RWPE2 (cell line): ENCODE measurements at regions not wholly inside any gene's neighbourhood (a gene's known extent, or its start where the extent isn't known, plus 50 kb on each side); places are given as distances from the start of the nearest gene placed in this dataset.
A peak's percentile ranks its signal among the peaks of the same experiment; 100 is the strongest.
"Not testable (repeated sequence)": the region's sequence is repeated elsewhere in the genome, so short reads cannot be mapped to it uniquely, and the experiment has no call there.

ENCODE experiments used
- ATAC-seq: fragments of 200-7000 bp; cut with Tn5 transposase; 3 replicates; pipeline ENCODE4 v1.9.1; 2021; ENCODE audit warnings: low read depth
- DNase-seq: peaks from one replicate; pipeline ENCODE4 v3.0.0-alpha.2; 2020; ENCODE audit warnings: low spot score
- H3K27ac ChIP-seq: fragments of 450-650 bp; 2 replicates; pipeline ENCODE4 v1.5.1; 2017; ENCODE audit warnings: mild to moderate bottlenecking; ENCODE audit not compliant: poor library complexity, severe bottlenecking
- H3K27me3 ChIP-seq: fragments of 250-450 bp; sonication (Bioruptor Pico); 2 replicates; pipeline ENCODE4 v1.5.1; 2021; ENCODE audit warnings: mild to moderate bottlenecking, moderate library complexity; ENCODE audit not compliant: insufficient read depth, poor library complexity, severe bottlenecking
- H3K36me3 ChIP-seq: fragments of 250-450 bp; sonication (Bioruptor Pico); 2 replicates; pipeline ENCODE4 v1.5.1; 2020; ENCODE audit warnings: low read depth, mild to moderate bottlenecking, moderate library complexity
- H3K4me1 ChIP-seq: fragments of 250-450 bp; sonication (Bioruptor Pico); 2 replicates; pipeline ENCODE4 v1.5.1; 2021; ENCODE audit warnings: mild to moderate bottlenecking, moderate library complexity; ENCODE audit not compliant: insufficient read depth, poor library complexity, severe bottlenecking
- H3K4me3 ChIP-seq: fragments of 250-450 bp; sonication (Bioruptor Pico); 2 replicates; pipeline ENCODE4 v1.5.1; 2021; ENCODE audit warnings: mild to moderate bottlenecking, moderate library complexity; ENCODE audit not compliant: severe bottlenecking
- H3K9me3 ChIP-seq: fragments of 250-450 bp; sonication (Bioruptor Pico); 2 replicates; pipeline ENCODE4 v1.5.1; 2021; ENCODE audit warnings: mild to moderate bottlenecking, moderate library complexity; ENCODE audit not compliant: severe bottlenecking
- TF ChIP-seq, protein P1 (sequence below): fragments of 450-650 bp; IDR thresholded peaks from one replicate; pipeline ENCODE4 v1.5.1; 2017; ENCODE audit warnings: mild to moderate bottlenecking, moderate library complexity; ENCODE audit not compliant: poor library complexity, severe bottlenecking

DNA sequence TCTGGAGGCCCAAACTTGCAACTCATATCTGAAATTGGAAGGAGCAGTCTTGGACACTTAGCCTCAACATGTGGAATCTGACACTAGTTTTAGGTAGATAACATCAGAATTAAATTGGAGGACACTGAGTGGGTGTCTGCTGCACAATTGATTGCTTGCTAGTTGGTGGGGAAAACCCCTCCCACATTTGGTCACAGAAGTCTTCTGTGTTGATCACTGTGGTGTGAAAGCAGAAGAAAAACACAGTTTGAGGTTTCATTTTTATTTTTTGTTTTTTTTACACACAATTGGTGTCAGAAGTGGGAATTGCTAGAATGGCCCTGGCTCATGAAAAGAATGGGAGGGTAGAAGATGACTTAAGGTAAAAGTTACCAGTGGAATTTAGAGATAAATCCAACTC lies 78.0 kb upstream of the CD163 start:
- Histone ChIP-seq H3K27ac (no peak overlapping the region), H3K36me3 (no peaks in the 10 kb centered on the region), H3K4me3 (no peak overlapping the region), H3K9me3 (no peaks in the 10 kb centered on the region), H3K4me1 (no peaks in the 10 kb centered on the region), H3K27me3 (no peaks in the 10 kb centered on the region)
- ATAC-seq (no peak), DNase-seq (no peak)
- TF ChIP-seq, protein P1, sequence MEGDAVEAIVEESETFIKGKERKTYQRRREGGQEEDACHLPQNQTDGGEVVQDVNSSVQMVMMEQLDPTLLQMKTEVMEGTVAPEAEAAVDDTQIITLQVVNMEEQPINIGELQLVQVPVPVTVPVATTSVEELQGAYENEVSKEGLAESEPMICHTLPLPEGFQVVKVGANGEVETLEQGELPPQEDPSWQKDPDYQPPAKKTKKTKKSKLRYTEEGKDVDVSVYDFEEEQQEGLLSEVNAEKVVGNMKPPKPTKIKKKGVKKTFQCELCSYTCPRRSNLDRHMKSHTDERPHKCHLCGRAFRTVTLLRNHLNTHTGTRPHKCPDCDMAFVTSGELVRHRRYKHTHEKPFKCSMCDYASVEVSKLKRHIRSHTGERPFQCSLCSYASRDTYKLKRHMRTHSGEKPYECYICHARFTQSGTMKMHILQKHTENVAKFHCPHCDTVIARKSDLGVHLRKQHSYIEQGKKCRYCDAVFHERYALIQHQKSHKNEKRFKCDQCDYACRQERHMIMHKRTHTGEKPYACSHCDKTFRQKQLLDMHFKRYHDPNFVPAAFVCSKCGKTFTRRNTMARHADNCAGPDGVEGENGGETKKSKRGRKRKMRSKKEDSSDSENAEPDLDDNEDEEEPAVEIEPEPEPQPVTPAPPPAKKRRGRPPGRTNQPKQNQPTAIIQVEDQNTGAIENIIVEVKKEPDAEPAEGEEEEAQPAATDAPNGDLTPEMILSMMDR: no peak

DNA sequence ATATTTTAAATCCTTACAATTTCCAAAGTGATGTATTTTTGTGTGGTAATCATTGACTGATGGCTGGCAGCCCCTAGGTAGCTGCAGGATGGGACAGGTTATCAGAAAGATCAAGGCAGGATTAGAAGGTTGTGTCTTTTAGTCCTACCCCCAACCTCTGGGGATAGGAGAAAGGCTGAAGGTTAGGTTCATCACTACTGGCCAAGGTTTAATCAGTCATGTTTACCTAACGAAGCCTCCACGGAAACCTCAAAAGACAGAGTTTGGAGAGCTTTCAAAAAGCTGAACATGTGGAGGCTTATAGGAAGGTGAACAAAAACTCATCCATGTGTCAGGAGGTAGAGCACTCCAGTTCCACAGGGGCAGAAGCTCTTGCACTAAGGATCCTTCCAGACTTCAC lies 77.5 kb upstream of the CD163 start:
- H3K4me3 ChIP-seq: no peak overlapping the region
- TF ChIP-seq, protein P1: no peak
- no peak for ATAC-seq
- H3K4me1 ChIP-seq: no peaks in the 10 kb centered on the region
- H3K36me3 ChIP-seq: no peaks in the 10 kb centered on the region
- DNase-seq: no peak
- no peak overlapping the region for H3K27ac ChIP-seq
- no peaks in the 10 kb centered on the region for H3K27me3 ChIP-seq
- no peaks in the 10 kb centered on the region for H3K9me3 ChIP-seq

DNA sequence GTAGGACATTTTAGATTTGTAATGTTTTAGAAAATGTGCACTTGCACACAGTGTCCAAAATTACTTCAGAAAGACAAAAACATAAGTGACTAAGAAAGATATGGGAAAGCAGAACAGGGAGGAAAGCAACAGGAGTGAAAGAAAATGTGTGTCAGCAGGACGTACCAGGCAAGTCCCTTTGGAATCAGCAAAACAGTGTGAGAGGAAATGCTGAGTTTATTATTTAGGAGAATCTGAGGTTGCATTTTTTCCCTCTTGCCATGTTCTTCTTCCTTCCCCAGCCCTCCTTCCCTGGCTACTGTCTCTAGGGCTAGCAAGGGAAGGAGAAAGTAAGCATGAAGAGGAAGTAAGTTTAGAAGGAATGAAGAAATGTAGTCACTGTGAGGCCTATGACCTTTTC lies 67.7 kb upstream of the CD163 start:
- no peaks in the 10 kb centered on the region for H3K4me1 ChIP-seq
- no peak overlapping the region for H3K27ac ChIP-seq

DNA sequence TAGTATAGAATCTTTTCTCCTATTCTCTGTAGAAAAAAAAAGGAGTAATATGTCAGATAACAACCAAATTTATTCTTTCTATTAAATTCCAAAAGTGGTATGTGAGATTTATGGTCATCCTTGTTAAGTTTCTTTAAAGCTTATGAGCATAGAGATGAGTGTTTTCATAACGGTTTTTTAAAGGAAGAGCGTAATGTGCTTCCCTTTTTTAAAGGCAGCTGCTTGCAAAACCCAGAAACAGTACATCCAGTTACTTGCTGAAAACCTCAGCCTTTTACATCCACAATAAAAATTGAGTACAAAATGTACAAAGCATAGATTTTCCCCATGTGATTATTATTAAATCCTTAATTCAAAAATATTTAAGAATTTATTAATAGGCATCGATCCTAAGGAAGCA lies 53.6 kb upstream of the CD163 start:
- H3K4me1 ChIP-seq: no peaks in the 10 kb centered on the region

More for the DNA sequence above, 67.7 kb upstream of the CD163 start:
- Histone ChIP-seq H3K4me3 (no peak overlapping the region), H3K36me3 (no peaks in the 10 kb centered on the region), H3K9me3 (no peaks in the 10 kb centered on the region), H3K27me3 (no peaks in the 10 kb centered on the region)
- TF ChIP-seq, protein P1: no peak
- ATAC-seq: no peak
- DNase-seq: no peak

DNA sequence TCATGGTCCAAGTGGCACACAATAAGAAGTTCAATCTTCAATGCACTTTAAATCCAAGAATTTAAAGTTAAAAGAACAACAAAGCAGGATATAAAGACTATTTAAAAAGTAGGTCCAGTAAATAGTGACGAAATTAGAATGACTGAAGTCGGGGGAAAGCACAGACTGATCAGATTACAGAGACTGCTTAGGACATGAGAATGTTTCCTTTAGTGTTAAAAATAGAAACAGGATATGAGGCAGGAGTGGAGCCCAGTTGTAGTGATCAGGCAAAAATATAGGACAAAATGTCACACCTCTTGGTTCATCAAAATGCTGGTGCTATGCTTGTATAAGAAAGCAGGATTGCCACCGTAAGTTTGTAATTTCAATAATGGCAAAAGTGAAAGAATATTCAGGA lies 52.2 kb upstream of the CD163 start:
- no peak overlapping the region for H3K4me3 ChIP-seq
- no peaks in the 10 kb centered on the region for H3K36me3 ChIP-seq
- no peak overlapping the region for H3K27ac ChIP-seq
- DNase-seq (no peak), ATAC-seq (peak; percentile 58; the same call in 2 of the 3 replicates)
- TF ChIP-seq, protein P1: no peak
- H3K9me3 ChIP-seq: no peaks in the 10 kb centered on the region
- no peaks in the 10 kb centered on the region for H3K27me3 ChIP-seq
- H3K4me1 ChIP-seq: no peaks in the 10 kb centered on the region

More for the DNA sequence above, 53.6 kb upstream of the CD163 start:
- H3K9me3 ChIP-seq: no peaks in the 10 kb centered on the region
- DNase-seq (no peak), ATAC-seq (no peak)
- H3K4me3 ChIP-seq: no peak overlapping the region
- TF ChIP-seq, protein P1: no peak
- no peak overlapping the region for H3K27ac ChIP-seq
- H3K27me3 ChIP-seq: no peaks in the 10 kb centered on the region
- H3K36me3 ChIP-seq: no peaks in the 10 kb centered on the region

DNA sequence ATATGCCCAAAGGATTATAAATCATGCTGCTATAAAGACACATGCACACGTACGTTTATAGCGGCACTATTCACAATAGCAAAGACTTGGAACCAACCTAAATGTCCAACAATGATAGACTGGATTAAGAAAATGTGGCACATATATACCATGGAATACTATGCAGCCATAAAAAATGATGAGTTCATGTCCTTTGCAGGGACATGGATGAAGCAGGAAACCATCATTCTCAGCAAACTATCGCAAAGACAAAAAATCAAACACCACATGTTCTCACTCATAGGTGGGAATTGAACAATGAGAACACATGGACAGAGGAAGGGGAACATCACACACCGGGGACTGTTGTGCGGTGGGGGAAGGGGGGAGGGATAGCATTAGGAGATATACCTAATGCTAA lies 51.3 kb upstream of the CD163 start:
- not testable (repeated sequence) for H3K27ac ChIP-seq, H3K4me1 ChIP-seq, H3K9me3 ChIP-seq, H3K36me3 ChIP-seq, H3K4me3 ChIP-seq, ATAC-seq, DNase-seq, H3K27me3 ChIP-seq
